Ishikawa (cell line): ENCODE measurements at regions not wholly inside any gene's neighbourhood (a gene's known extent, or its start where the extent isn't known, plus 50 kb on each side); places are given as distances from the start of the nearest gene placed in this dataset.

ENCODE experiments used
- CEBPB ChIP-seq: IDR thresholded peaks from 2 replicates; pipeline ENCODE4 v1.6.1; 2012
- CREB1 ChIP-seq: IDR thresholded peaks from 2 replicates; pipeline ENCODE4 v1.6.1; 2012; ENCODE audit warnings: low read depth
- EGR1 ChIP-seq: IDR thresholded peaks from 2 replicates; pipeline ENCODE4 v1.6.1; 2012
- EP300 ChIP-seq: IDR thresholded peaks from 2 replicates; pipeline ENCODE4 v1.6.1; 2012; ENCODE audit warnings: borderline replicate concordance
- FOXM1 ChIP-seq: IDR thresholded peaks from 2 replicates; pipeline ENCODE4 v1.6.1; 2012; ENCODE audit warnings: low read depth, borderline replicate concordance
- MAX ChIP-seq: IDR thresholded peaks from 2 replicates; pipeline ENCODE4 v1.6.1; 2012
- NFIC ChIP-seq: IDR thresholded peaks from 2 replicates; pipeline ENCODE4 v1.6.1; 2012
- RAD21 ChIP-seq: IDR thresholded peaks from 2 replicates; pipeline ENCODE4 v1.6.1; 2012; ENCODE audit warnings: low read depth
- TAF1 ChIP-seq: IDR thresholded peaks from 2 replicates; pipeline ENCODE4 v1.6.1; 2012; ENCODE audit warnings: low read depth, mild to moderate bottlenecking
- TCF12 ChIP-seq: IDR thresholded peaks from 2 replicates; pipeline ENCODE4 v1.6.1; 2012; ENCODE audit warnings: low read depth
- TEAD4 ChIP-seq: IDR thresholded peaks from 2 replicates; pipeline ENCODE4 v1.6.1; 2012
- YY1 ChIP-seq: IDR thresholded peaks from 2 replicates; pipeline ENCODE4 v1.6.1; 2012; ENCODE audit warnings: low read depth
- ZBTB7A ChIP-seq: IDR thresholded peaks from 2 replicates; pipeline ENCODE4 v1.6.1; 2012; ENCODE audit warnings: low read depth
- TF ChIP-seq, protein P1 (sequence below): IDR thresholded peaks from 2 replicates; pipeline ENCODE4 v1.6.1; 2012
- TF ChIP-seq, protein P2 (sequence below): IDR thresholded peaks from 2 replicates; pipeline ENCODE4 v1.6.1; 2012; ENCODE audit warnings: low read depth, mild to moderate bottlenecking

GRCh38 chr6:76633259-76633658 is 560.8 kb upstream of the IMPG1 start:
- no peak for TF ChIP-seq MAX
- no peak for TF ChIP-seq ZBTB7A
- TF ChIP-seq CEBPB = no peak
- TF ChIP-seq, protein P1, sequence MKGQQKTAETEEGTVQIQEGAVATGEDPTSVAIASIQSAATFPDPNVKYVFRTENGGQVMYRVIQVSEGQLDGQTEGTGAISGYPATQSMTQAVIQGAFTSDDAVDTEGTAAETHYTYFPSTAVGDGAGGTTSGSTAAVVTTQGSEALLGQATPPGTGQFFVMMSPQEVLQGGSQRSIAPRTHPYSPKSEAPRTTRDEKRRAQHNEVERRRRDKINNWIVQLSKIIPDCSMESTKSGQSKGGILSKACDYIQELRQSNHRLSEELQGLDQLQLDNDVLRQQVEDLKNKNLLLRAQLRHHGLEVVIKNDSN = no peak
- TF ChIP-seq FOXM1 = no peak
- TF ChIP-seq EGR1 = no peak
- TF ChIP-seq TCF12 = no peak
- TF ChIP-seq TEAD4 = no peak
- TF ChIP-seq, protein P2, sequence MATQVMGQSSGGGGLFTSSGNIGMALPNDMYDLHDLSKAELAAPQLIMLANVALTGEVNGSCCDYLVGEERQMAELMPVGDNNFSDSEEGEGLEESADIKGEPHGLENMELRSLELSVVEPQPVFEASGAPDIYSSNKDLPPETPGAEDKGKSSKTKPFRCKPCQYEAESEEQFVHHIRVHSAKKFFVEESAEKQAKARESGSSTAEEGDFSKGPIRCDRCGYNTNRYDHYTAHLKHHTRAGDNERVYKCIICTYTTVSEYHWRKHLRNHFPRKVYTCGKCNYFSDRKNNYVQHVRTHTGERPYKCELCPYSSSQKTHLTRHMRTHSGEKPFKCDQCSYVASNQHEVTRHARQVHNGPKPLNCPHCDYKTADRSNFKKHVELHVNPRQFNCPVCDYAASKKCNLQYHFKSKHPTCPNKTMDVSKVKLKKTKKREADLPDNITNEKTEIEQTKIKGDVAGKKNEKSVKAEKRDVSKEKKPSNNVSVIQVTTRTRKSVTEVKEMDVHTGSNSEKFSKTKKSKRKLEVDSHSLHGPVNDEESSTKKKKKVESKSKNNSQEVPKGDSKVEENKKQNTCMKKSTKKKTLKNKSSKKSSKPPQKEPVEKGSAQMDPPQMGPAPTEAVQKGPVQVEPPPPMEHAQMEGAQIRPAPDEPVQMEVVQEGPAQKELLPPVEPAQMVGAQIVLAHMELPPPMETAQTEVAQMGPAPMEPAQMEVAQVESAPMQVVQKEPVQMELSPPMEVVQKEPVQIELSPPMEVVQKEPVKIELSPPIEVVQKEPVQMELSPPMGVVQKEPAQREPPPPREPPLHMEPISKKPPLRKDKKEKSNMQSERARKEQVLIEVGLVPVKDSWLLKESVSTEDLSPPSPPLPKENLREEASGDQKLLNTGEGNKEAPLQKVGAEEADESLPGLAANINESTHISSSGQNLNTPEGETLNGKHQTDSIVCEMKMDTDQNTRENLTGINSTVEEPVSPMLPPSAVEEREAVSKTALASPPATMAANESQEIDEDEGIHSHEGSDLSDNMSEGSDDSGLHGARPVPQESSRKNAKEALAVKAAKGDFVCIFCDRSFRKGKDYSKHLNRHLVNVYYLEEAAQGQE = no peak
- no peak for TF ChIP-seq NFIC
- TF ChIP-seq YY1 = no peak
- TF ChIP-seq EP300 = no peak
- TF ChIP-seq CREB1 = no peak
- no peak for TF ChIP-seq RAD21
- no peak for TF ChIP-seq TAF1

GRCh38 chr6:76631622-76632021 is 559.2 kb upstream of the IMPG1 start:
- no peak for TF ChIP-seq TCF12
- no peak for TF ChIP-seq TEAD4
- TF ChIP-seq CEBPB = no peak
- TF ChIP-seq, protein P2 = no peak
- TF ChIP-seq, protein P1 = no peak
- no peak for TF ChIP-seq ZBTB7A
- TF ChIP-seq RAD21 = no peak
- TF ChIP-seq NFIC = no peak
- no peak for TF ChIP-seq TAF1
- TF ChIP-seq EP300 = no peak
- no peak for TF ChIP-seq FOXM1
- TF ChIP-seq CREB1 = no peak
- no peak for TF ChIP-seq YY1
- TF ChIP-seq MAX = no peak
- no peak for TF ChIP-seq EGR1

GRCh38 chr6:76615395-76615794 is 542.9 kb upstream of the IMPG1 start:
- TF ChIP-seq CEBPB (no peak), CREB1 (no peak), TAF1 (no peak), EGR1 (no peak), RAD21 (no peak), EP300 (no peak), TCF12 (no peak), FOXM1 (no peak), YY1 (no peak), MAX (no peak), TEAD4 (no peak), ZBTB7A (no peak), NFIC (no peak)
- TF ChIP-seq, protein P1 = no peak
- TF ChIP-seq, protein P2 = no peak

DNA sequence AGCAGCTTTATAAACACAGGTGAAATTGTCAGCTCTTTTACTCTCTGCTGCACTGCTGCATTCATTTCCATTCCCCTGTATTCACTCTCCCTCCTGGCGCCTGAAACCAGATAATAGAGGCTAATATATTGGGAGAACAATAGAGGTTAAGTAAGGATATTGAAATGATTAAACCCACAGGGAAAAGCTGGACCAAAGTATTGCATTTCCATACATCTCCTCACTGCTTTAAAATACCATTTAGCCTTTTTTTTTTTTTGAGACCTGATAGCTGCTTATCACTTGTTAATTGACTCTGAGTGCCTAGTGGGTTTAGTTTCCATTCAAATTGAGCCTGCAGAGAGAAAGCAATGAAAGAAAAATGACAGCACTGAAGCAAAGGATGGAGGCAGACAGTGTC is 540.5 kb upstream of the IMPG1 start:
- TF ChIP-seq RAD21 (no peak), EGR1 (no peak), FOXM1 (no peak), CREB1 (no peak), ZBTB7A (no peak), TAF1 (no peak), CEBPB (no peak)
- TF ChIP-seq, protein P2 = no peak
